C4-2B (cell line): ENCODE measurements at regions not wholly inside any gene's neighbourhood (a gene's known extent, or its start where the extent isn't known, plus 50 kb on each side); places are given as distances from the start of the nearest gene placed in this dataset.
A peak's percentile ranks its signal among the peaks of the same experiment; 100 is the strongest.
"Not testable (repeated sequence)": the region's sequence is repeated elsewhere in the genome, so short reads cannot be mapped to it uniquely, and the experiment has no call there.

ENCODE experiments used
- H3K27ac ChIP-seq: fragments of 450-650 bp; 2 replicates; pipeline ENCODE4 v1.5.1; 2017
- CTCF ChIP-seq: fragments of 450-650 bp; conservative IDR thresholded peaks from 2 replicates; pipeline ENCODE4 v1.5.1; 2017; ENCODE audit warnings: mild to moderate bottlenecking
- ZFX ChIP-seq: fragments of 450-650 bp; IDR thresholded peaks from 2 replicates; pipeline ENCODE4 v1.6.1; 2017

GRCh38 chr3:180770639-180771038 is 91.3 kb upstream of the CCDC39 start:
- TF ChIP-seq ZFX (no peak), CTCF (no peak)
- no peak overlapping the region for H3K27ac ChIP-seq

- TF ChIP-seq ZFX (no peak), CTCF (no peak)
Observed at GRCh38 chr3:180776433-180776832, 97.1 kb upstream of the CCDC39 start.

GRCh38 chr3:180782195-180782984 is 103.1 kb upstream of the CCDC39 start:
- TF ChIP-seq ZFX (no peak), CTCF (peak; percentile 31)
- H3K27ac ChIP-seq, result no peak overlapping the region

More at GRCh38 chr3:180776433-180776832, 97.1 kb upstream of the CCDC39 start:
- H3K27ac ChIP-seq, result no peak overlapping the region

DNA sequence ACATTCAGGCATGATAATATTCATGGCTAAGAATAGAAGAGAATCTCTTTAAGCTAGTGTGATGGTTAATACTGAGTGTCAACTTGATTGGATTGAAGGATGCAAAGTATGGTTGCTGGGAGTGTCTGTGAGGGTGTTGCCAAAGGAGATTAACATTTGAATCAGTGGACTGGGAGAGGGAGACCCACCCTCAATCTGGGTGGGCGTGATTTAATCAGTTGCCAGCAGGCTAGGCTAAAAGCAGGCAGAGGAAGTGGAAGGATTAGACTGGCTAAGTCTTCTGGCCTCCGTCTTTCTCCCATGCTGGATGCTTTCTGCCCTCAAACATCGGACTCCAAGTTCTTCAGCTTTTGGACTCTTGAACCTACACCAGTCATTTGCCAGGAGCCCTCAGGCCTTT is 106.9 kb upstream of the CCDC39 start:
- not testable (repeated sequence) for H3K27ac ChIP-seq

DNA sequence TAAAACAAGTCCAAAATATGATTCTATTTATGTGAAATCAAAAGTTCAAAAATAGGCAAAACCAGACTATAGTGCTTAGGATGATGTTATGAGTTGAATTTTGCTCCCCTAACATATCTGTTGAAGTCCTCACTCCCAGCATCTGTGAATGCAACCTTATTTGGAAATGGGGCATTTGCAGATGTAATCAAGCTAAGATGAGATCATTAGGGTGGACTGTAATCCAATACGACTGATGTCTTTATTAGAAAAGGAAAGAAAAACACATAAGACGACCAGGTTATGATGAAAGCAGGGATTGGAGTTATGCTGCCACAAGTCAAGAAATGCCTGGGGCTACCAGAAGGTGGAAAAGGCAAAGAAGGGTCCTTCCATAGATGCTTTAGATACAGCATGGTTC is 110.5 kb upstream of the CCDC39 start:
- no peak overlapping the region for H3K27ac ChIP-seq
- TF ChIP-seq ZFX, result no peak
- TF ChIP-seq CTCF, result no peak

DNA sequence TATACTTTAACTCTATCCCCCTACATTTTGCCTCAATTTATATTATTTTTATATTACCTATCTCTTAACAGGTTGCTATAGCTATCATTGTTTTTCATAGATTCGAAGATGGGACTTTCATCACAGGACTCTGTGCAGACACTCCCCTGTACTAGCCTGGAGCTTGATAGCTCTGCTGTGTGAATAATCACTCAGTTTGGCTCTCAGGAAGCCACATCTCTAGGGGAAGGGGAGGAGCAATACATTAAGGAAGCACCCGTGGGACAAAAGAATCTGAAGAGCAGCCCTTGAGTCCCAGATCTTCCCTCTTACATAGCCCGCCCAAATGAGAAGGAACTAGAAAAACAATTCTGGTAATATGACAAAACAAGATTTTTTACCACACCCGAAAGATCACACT is 114.3 kb upstream of the FXR1 start:
- TF ChIP-seq ZFX (no peak), CTCF (no peak)
- no peak overlapping the region for H3K27ac ChIP-seq

DNA sequence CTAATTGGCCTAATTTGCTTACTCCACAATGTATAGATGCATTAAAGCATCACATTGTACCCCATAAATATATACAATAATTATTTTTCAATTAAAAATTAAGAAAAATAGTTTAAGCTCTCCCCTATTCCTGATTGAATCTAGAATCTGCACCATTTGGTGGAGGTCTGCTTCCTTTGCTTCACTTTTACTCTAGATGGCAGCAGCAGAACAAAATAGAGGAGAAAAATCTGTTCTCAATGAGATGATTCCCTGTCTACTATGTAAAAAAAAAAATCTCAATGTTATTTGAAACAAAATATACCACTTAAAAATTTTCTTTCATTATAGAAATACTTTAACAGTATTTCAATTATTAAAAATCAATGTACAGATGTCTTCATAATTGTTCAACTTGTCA is 109.6 kb upstream of the FXR1 start:
- H3K27ac ChIP-seq, result no peak overlapping the region
- TF ChIP-seq ZFX, result no peak
- TF ChIP-seq CTCF, result peak; percentile 78

GRCh38 chr3:180804916-180805315 is 107.6 kb upstream of the FXR1 start:
- no peak for TF ChIP-seq ZFX
- TF ChIP-seq CTCF, result peak; percentile 43

More at GRCh38 chr3:180804916-180805315, 107.6 kb upstream of the FXR1 start:
- H3K27ac ChIP-seq, result no peak overlapping the region
